H1 (cell line): ENCODE measurements at regions not wholly inside any gene's neighbourhood (a gene's known extent, or its start where the extent isn't known, plus 50 kb on each side); places are given as distances from the start of the nearest gene placed in this dataset.

Experiments used
- CTCF ChIA-PET: fragments of 300-600 bp; sonication (Branson Sonifier 250); formaldehyde crosslinking; loops from one replicate; lab custom pipeline; 2021; ENCODE audit not compliant: partially characterized antibody; lab: Charles Lee
- POLR2A ChIA-PET: fragments of 300-600 bp; sonication (Branson Sonifier 250); formaldehyde crosslinking; loops from one replicate; lab custom pipeline; 2021; ENCODE audit warnings: inconsistent platforms; ENCODE audit not compliant: partially characterized antibody; lab: Charles Lee
- DNase-seq, 2 experiments: peaks; one replicate each; pipeline versions ENCODE4 v3.0.0 to v3.0.0-alpha.2; 2010 to 2022; ENCODE audit warnings: low spot score in 2 of 2, low read depth in 1 of 2, mixed read lengths in 1 of 2
- FAIRE-seq: peaks from 2 replicates; lab custom pipeline; 2011; peaks lifted over from hg19 to GRCh38; lab: Jason Lieb, UNC
- H2AFZ ChIP-seq: 2 replicates; pipeline ENCODE4 v1.8.1; 2012; ENCODE audit warnings: low read length, inconsistent platforms
- H2AK5ac ChIP-seq: 2 replicates; pipeline ENCODE4 v1.6.1; 2013; ENCODE audit warnings: low read depth, low read length
- H2BK120ac ChIP-seq: replicated peaks from 2 replicates; pipeline ENCODE3; 2013; ENCODE audit warnings: low read depth, low read length, inconsistent platforms
- H2BK12ac ChIP-seq: 2 replicates; pipeline ENCODE4 v1.6.1; 2013; ENCODE audit warnings: low read depth, low read length
- H2BK15ac ChIP-seq: 2 replicates; pipeline ENCODE4 v1.6.1; 2013; ENCODE audit warnings: low read length
- H2BK20ac ChIP-seq: 2 replicates; pipeline ENCODE4 v1.6.1; 2013; ENCODE audit warnings: low read length
- H2BK5ac ChIP-seq: 2 replicates; pipeline ENCODE4 v1.6.1; 2013; ENCODE audit warnings: low read depth, low read length
- H3K14ac ChIP-seq: 2 replicates; pipeline ENCODE4 v1.6.1; 2013; ENCODE audit warnings: inconsistent platforms; ENCODE audit not compliant: insufficient read length
- H3K18ac ChIP-seq: 2 replicates; pipeline ENCODE4 v1.6.1; 2013; ENCODE audit warnings: low read length; ENCODE audit errors: extremely low read depth
- H3K23ac ChIP-seq: 2 replicates; pipeline ENCODE4 v1.6.1; 2013; ENCODE audit warnings: inconsistent platforms; ENCODE audit not compliant: insufficient read length
- H3K23me2 ChIP-seq: 2 replicates; pipeline ENCODE4 v1.6.1; 2013; ENCODE audit warnings: low read depth, low read length
- H3K27ac ChIP-seq: 2 replicates; pipeline ENCODE4 v1.6.1; 2011; ENCODE audit warnings: low read depth, low read length, inconsistent platforms
- H3K27me3 ChIP-seq, 4 experiments: replicated peaks in 1 of 4; 1 replicate in 1 of 4; 2 replicates in 3 of 4; pipeline versions ENCODE4 v1.6.1 to v1.8.1; 2011 to 2013; ENCODE audit warnings: low read length in 3 of 4, mild to moderate bottlenecking in 3 of 4, inconsistent platforms in 2 of 4, mixed read lengths in 2 of 4, moderate library complexity in 1 of 4; ENCODE audit not compliant: control insufficient read depth in 3 of 4, insufficient read depth in 3 of 4; ENCODE audit errors: extremely low read depth in 1 of 4
- H3K36me3 ChIP-seq, 4 experiments: 2 replicates each; pipeline versions ENCODE4 v1.6.1 to v1.8.1; 2011 to 2013; ENCODE audit warnings: mild to moderate bottlenecking in 4 of 4, low read length in 3 of 4, moderate library complexity in 2 of 4, control low read depth in 1 of 4, inconsistent platforms in 1 of 4; ENCODE audit not compliant: insufficient read depth in 4 of 4, control insufficient read depth in 2 of 4
- H3K4ac ChIP-seq: replicated peaks from 2 replicates; pipeline ENCODE3; 2013; ENCODE audit warnings: low read length, low read depth, mixed read lengths, inconsistent platforms; ENCODE audit not compliant: insufficient read length
- H3K4me1 ChIP-seq, 4 experiments: replicated peaks in 1 of 4; 1 replicate in 1 of 4; 2 replicates in 3 of 4; pipeline versions ENCODE4 v1.6.1 to v1.8.1; 2011 to 2013; ENCODE audit warnings: low read length in 3 of 4, inconsistent platforms in 2 of 4, mixed read lengths in 1 of 4; ENCODE audit not compliant: insufficient read depth in 4 of 4, control insufficient read depth in 3 of 4
- H3K4me2 ChIP-seq, 2 experiments: 2 replicates each; pipeline versions ENCODE4 v1.6.1 to v1.8.1; 2011 to 2013; ENCODE audit warnings: low read depth in 2 of 2, low read length in 2 of 2, control low read depth in 1 of 2, inconsistent platforms in 1 of 2, mild to moderate bottlenecking in 1 of 2; ENCODE audit not compliant: insufficient read depth in 1 of 2
- H3K4me3 ChIP-seq, 4 experiments: fragments of 200-600, 300-600 bp in 1 of 4; sonication (generic), shearing (Covaris generic), sonication (Bioruptor Twin) in 1 of 4; 2 replicates each; pipeline versions ENCODE4 v1.5.1 to v1.8.1; 2011 to 2016; ENCODE audit warnings: low read length in 4 of 4, low read depth in 3 of 4, control low read depth in 2 of 4, inconsistent platforms in 2 of 4, mild to moderate bottlenecking in 2 of 4, mixed read lengths in 1 of 4, moderate library complexity in 1 of 4; ENCODE audit not compliant: insufficient read depth in 2 of 4; ENCODE audit errors: extremely low read depth in 1 of 4
- H3K56ac ChIP-seq: replicated peaks from 2 replicates; pipeline ENCODE3; 2013; ENCODE audit warnings: low read depth, mild to moderate bottlenecking, mixed read lengths, low read length, inconsistent platforms; ENCODE audit not compliant: insufficient read length
- H3K79me1 ChIP-seq: 2 replicates; pipeline ENCODE4 v1.6.1; 2013; ENCODE audit warnings: low read depth, low read length, control low read depth
- H3K79me2 ChIP-seq, 2 experiments: 2 replicates each; pipeline versions ENCODE4 v1.6.1 to v1.8.1; 2012 to 2013; ENCODE audit warnings: low read length in 2 of 2, mild to moderate bottlenecking in 2 of 2, inconsistent platforms in 1 of 2; ENCODE audit not compliant: insufficient read depth in 2 of 2, control insufficient read depth in 1 of 2
- H3K9ac ChIP-seq, 4 experiments: replicated peaks in 1 of 4; 1 replicate in 1 of 4; 2 replicates in 3 of 4; pipeline versions ENCODE4 v1.6.1 to v1.8.1; 2011 to 2013; ENCODE audit warnings: low read depth in 3 of 4, low read length in 3 of 4, control low read depth in 2 of 4, mild to moderate bottlenecking in 2 of 4, moderate library complexity in 2 of 4, inconsistent platforms in 1 of 4; ENCODE audit errors: extremely low read depth in 1 of 4
- H3K9me3 ChIP-seq, 2 experiments: 2 replicates each; pipeline versions ENCODE4 v1.6.1 to v1.8.1; 2012 to 2013; ENCODE audit warnings: mild to moderate bottlenecking in 2 of 2, moderate library complexity in 2 of 2, control low read depth in 1 of 2, inconsistent platforms in 1 of 2, low read depth in 1 of 2, low read length in 1 of 2, mixed read lengths in 1 of 2; ENCODE audit not compliant: insufficient read depth in 2 of 2
- H4K20me1 ChIP-seq, 2 experiments: replicated peaks in 1 of 2; 2 replicates each; pipeline versions ENCODE3 to v1.8.1; 2011 to 2013; ENCODE audit warnings: inconsistent platforms in 2 of 2, low read length in 2 of 2, mild to moderate bottlenecking in 1 of 2; ENCODE audit not compliant: insufficient read depth in 2 of 2, control insufficient read depth in 1 of 2
- H4K5ac ChIP-seq: 2 replicates; pipeline ENCODE4 v1.6.1; 2013; ENCODE audit warnings: low read length, low read depth, mixed read lengths, inconsistent platforms; ENCODE audit not compliant: insufficient read length
- H4K8ac ChIP-seq: 2 replicates; pipeline ENCODE4 v1.8.0; 2013; ENCODE audit warnings: mild to moderate bottlenecking, moderate library complexity, low read length, inconsistent platforms; ENCODE audit not compliant: insufficient read depth; ENCODE audit errors: extremely low read depth
- H4K91ac ChIP-seq: replicated peaks from 2 replicates; pipeline ENCODE3; 2013; ENCODE audit warnings: low read length, mixed read lengths, inconsistent platforms; ENCODE audit not compliant: insufficient read length
- BCL11A ChIP-seq, 2 experiments: IDR thresholded peaks; one replicate each; pipeline ENCODE4 v1.6.1; 2011; ENCODE audit warnings: low read depth in 2 of 2, low read length in 2 of 2, mild to moderate bottlenecking in 2 of 2
- EGR1 ChIP-seq: IDR thresholded peaks from 2 replicates; pipeline ENCODE4 v1.6.1; 2011; ENCODE audit warnings: low read depth, low read length, borderline replicate concordance
- GABPA ChIP-seq: IDR thresholded peaks from 2 replicates; pipeline ENCODE4 v1.6.1; 2011; ENCODE audit warnings: mild to moderate bottlenecking, low read length, moderate library complexity, borderline replicate concordance; ENCODE audit not compliant: insufficient read depth
- JUND ChIP-seq: IDR thresholded peaks from 2 replicates; pipeline ENCODE4 v1.6.1; 2011; ENCODE audit warnings: mild to moderate bottlenecking, improper control_type of control experiment, low read length
- POLR2A ChIP-seq, 2 experiments: IDR thresholded peaks; 1 replicate in 1 of 2; 2 replicates in 1 of 2; pipeline ENCODE4 v1.6.1; 2011; ENCODE audit warnings: low read depth in 2 of 2, low read length in 2 of 2, mild to moderate bottlenecking in 2 of 2; ENCODE audit errors: control extremely low read depth in 1 of 2
- POU5F1 ChIP-seq: IDR thresholded peaks from 2 replicates; pipeline ENCODE4 v1.6.1; 2011; ENCODE audit warnings: low read depth, mild to moderate bottlenecking, low read length, moderate library complexity
- RAD21 ChIP-seq, 2 experiments: IDR thresholded peaks in 1 of 2; conservative IDR thresholded peaks in 1 of 2; 2 replicates each; pipeline ENCODE4 v1.6.1; 2011; ENCODE audit warnings: low read depth in 2 of 2, low read length in 2 of 2, improper control_type of control experiment in 1 of 2, inconsistent platforms in 1 of 2, mild to moderate bottlenecking in 1 of 2, moderate library complexity in 1 of 2
- RFX5 ChIP-seq: IDR thresholded peaks from 2 replicates; pipeline ENCODE4 v1.6.1; 2011; ENCODE audit warnings: low read depth, low read length, improper control_type of control experiment, borderline replicate concordance
- SIX5 ChIP-seq: IDR thresholded peaks from 2 replicates; pipeline ENCODE4 v1.6.1; 2011; ENCODE audit warnings: mild to moderate bottlenecking, low read depth, low read length
- TAF7 ChIP-seq: optimal IDR thresholded peaks from 2 replicates; pipeline ENCODE3; 2011; ENCODE audit warnings: low read depth, mild to moderate bottlenecking, inconsistent platforms, low read length, moderate library complexity, borderline replicate concordance
- ZNF274 ChIP-seq: IDR thresholded peaks from 2 replicates; pipeline ENCODE4 v1.7.0; 2012; ENCODE audit warnings: low read length, borderline replicate concordance; ENCODE audit errors: extremely low read depth
- WGBS, 2 experiments: shearing (Covaris generic) in 1 of 2; methylation state at CpG; one replicate each; pipeline versions ENCODE4 v1.1.6 to v1.1.7; 2013 to 2015; ENCODE audit warnings: low lambda C conversion rate in 2 of 2, mixed read lengths in 2 of 2, inconsistent platforms in 1 of 2, low coverage in 1 of 2, missing lambda C conversion rate in 1 of 2; ENCODE audit not compliant: insufficient replicate concordance in 2 of 2, insufficient coverage in 1 of 2, insufficient read length in 1 of 2; ENCODE audit errors: extremely low coverage in 1 of 2, missing lambda C conversion rate in 1 of 2; 5-methylcytosine and 5-hydroxymethylcytosine counted together
- TF ChIP-seq, protein P1 (sequence below): IDR thresholded peaks from 2 replicates; pipeline ENCODE4 v1.6.1; 2012; ENCODE audit warnings: inconsistent platforms
- TF ChIP-seq, protein P2 (sequence below): IDR thresholded peaks from 2 replicates; pipeline ENCODE4 v1.6.1; 2012; ENCODE audit warnings: low read length, inconsistent platforms

DNA sequence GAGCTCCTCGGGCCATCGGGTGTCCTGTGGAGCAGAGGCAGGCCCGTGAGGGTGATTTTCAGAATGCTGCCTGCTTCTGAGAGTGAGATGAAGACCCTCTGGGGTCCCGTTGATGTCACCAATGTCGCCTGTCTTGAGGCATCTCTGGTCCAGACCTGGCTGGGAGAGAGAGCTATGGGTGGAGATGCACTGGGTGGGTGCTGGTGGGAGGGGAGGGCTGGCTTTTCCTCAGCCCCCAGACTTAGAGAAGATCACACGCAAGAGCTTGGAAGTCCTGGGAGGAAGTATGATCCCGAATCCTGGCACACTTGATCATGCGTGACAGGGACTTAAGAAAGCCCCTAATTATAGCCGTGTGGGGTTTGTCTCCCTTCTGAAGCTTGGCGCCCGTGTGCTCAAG lies 103.2 kb upstream of the CD93 start:
- Histone ChIP-seq H3K4me1 (no peaks in the 10 kb centered on the region), H3K4ac (no peak overlapping the region), H3K36me3 (no peaks in the 10 kb centered on the region), H4K20me1 (peaks cover 0 to 8% of the 10 kb centered on the region in 2 experiments), H4K8ac (no peak overlapping the region), H4K91ac (no peak overlapping the region), H2BK5ac (no peak overlapping the region), H3K9ac (no peak overlapping the region), H4K5ac (no peak overlapping the region), H2BK15ac (no peak overlapping the region), H3K27me3 (no peaks in the 10 kb centered on the region), H2BK12ac (no peak overlapping the region), H3K56ac (no peak overlapping the region), H3K79me2 (peaks cover 0 to 9% of the 10 kb centered on the region in 2 experiments; a peak in 1 of 4 replicates), H3K4me2 (no peak overlapping the region), H3K14ac (no peak overlapping the region), H3K23ac (no peak overlapping the region), H3K18ac (no peak overlapping the region), H2AK5ac (no peak overlapping the region), H3K79me1 (peaks cover 2% of the 10 kb centered on the region; the same call in 1 of the 2 replicates), H3K23me2 (peaks cover 11% of the 10 kb centered on the region; the same call in 1 of the 2 replicates), H3K27ac (no peak overlapping the region), H2AFZ (no peak overlapping the region), H3K9me3 (peaks cover 0 to 7% of the 10 kb centered on the region in 2 experiments; a peak in 1 of 4 replicates), H2BK20ac (no peak overlapping the region), H2BK120ac (no peak overlapping the region), H3K4me3 (no peak overlapping the region)
- POLR2A ChIA-PET: no interaction called here
- DNase-seq (no peak), FAIRE-seq (no peak)
- WGBS, 2 experiments: 80% methylated on average over 11 of the region's 11 CpGs; no CpG with 5 or more reads in 1 of the 2 experiments
- CTCF ChIA-PET: interaction anchor here (0.5 to 2.7 kb wide), 5 partner anchors 12 to 593 kb away, joined by 3 to 13 read pairs (median 3); no protein-coding TSS in a partner anchor
- TF ChIP-seq, protein P1, sequence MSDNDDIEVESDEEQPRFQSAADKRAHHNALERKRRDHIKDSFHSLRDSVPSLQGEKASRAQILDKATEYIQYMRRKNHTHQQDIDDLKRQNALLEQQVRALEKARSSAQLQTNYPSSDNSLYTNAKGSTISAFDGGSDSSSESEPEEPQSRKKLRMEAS: no peak
- TF ChIP-seq TAF7: no peak
- no peak for TF ChIP-seq SIX5
- TF ChIP-seq, protein P2, sequence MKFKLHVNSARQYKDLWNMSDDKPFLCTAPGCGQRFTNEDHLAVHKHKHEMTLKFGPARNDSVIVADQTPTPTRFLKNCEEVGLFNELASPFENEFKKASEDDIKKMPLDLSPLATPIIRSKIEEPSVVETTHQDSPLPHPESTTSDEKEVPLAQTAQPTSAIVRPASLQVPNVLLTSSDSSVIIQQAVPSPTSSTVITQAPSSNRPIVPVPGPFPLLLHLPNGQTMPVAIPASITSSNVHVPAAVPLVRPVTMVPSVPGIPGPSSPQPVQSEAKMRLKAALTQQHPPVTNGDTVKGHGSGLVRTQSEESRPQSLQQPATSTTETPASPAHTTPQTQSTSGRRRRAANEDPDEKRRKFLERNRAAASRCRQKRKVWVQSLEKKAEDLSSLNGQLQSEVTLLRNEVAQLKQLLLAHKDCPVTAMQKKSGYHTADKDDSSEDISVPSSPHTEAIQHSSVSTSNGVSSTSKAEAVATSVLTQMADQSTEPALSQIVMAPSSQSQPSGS: no peak
- TF ChIP-seq ZNF274: no peak
- no peak for TF ChIP-seq RFX5
- no peak for TF ChIP-seq POU5F1
- no peak for TF ChIP-seq POLR2A (IDR thresholded peaks at IDR 0.05; ENCODE audit: control extremely low read depth in 1 of 2, low read depth in 2 of 2, low read length in 2 of 2)
- TF ChIP-seq GABPA: no peak
- no peak for TF ChIP-seq RAD21 (IDR thresholded peaks at IDR 0.05 in 1 of 2, conservative IDR thresholded peaks at IDR 0.05 in 1 of 2; ENCODE audit: low read depth in 2 of 2, low read length in 2 of 2)
- TF ChIP-seq BCL11A (IDR thresholded peaks at IDR 0.05; ENCODE audit: low read depth in 2 of 2, low read length in 2 of 2): no peak
- no peak for TF ChIP-seq JUND
- no peak for TF ChIP-seq EGR1
